HCT116 (cell line): ENCODE measurements at regions not wholly inside any gene's neighbourhood (a gene's known extent, or its start where the extent isn't known, plus 50 kb on each side); places are given as distances from the start of the nearest gene placed in this dataset.

Experiments used
- ATAC-seq: fragments of 200-7000 bp; cut with Tn5 transposase; 2 replicates; pipeline ENCODE4 v1.9.1; 2020; ENCODE audit warnings: mild to moderate bottlenecking, moderate library complexity
- BruUV-seq: library from RNA; stranded (reverse); fragments of 400-500 nt; replicated peaks from 2 replicates; lab custom pipeline; 2021; lab: Mats Ljungman, UMichigan
- CTCF ChIA-PET: fragments of 300-600 bp; sonication (Branson Sonifier 250); formaldehyde crosslinking; loops from one replicate; lab custom pipeline; 2021; ENCODE audit warnings: antibody characterized with exemption; lab: Charles Lee
- POLR2A ChIA-PET: fragments of 300-600, 350-600 bp; sonication (Branson Sonifier 250); formaldehyde crosslinking; loops from one replicate; lab custom pipeline; 2021; ENCODE audit warnings: antibody characterized with exemption; lab: Charles Lee
- RAD21 ChIA-PET, 2 experiments: fragments of 300-600 bp; sonication (Branson Sonifier 250); formaldehyde crosslinking; loops; one replicate each; lab custom pipeline; 2023; ENCODE audit warnings: low total read pairs in 2 of 2; ENCODE audit not compliant: uncharacterized antibody in 2 of 2, unreplicated experiment in 2 of 2, low non-redundant PET in 1 of 2; lab: Charles Lee
- DNase-seq: peaks from one replicate; pipeline ENCODE4 v3.0.0-alpha.2; 2010; ENCODE audit warnings: low read depth, low spot score
- H2AFZ ChIP-seq: fragments of 200-600 bp; shearing (Covaris generic), sonication (generic); 2 replicates; pipeline ENCODE4 v1.6.1; 2017; ENCODE audit warnings: low read depth, mixed run types, mixed read lengths, antibody characterized with exemption, low read length; ENCODE audit not compliant: poor library complexity, severe bottlenecking
- H3K27ac ChIP-seq: 2 replicates; pipeline ENCODE4 v1.5.1; 2012; ENCODE audit warnings: low read depth, low read length
- H3K27me3 ChIP-seq: fragments of 200-600 bp; sonication (generic); 2 replicates; pipeline ENCODE4 v1.6.1; 2016; ENCODE audit warnings: mixed run types, low read length, mixed read lengths; ENCODE audit not compliant: insufficient read depth
- H3K36me3 ChIP-seq, 2 experiments: fragments of 200-500 bp in 1 of 2; fragments of 200-600 bp in 1 of 2; sonication (Bioruptor generic) in 1 of 2; sonication (generic) in 1 of 2; 2 replicates each; pipeline versions ENCODE4 v1.5.1 to v1.6.1; 2014 to 2016; ENCODE audit warnings: low read length in 2 of 2, inconsistent platforms in 1 of 2, mixed read lengths in 1 of 2, mixed run types in 1 of 2; ENCODE audit not compliant: insufficient read depth in 2 of 2, control insufficient read depth in 1 of 2
- H3K4me1 ChIP-seq, 2 experiments: fragments of 200-600 bp in 1 of 2; sonication (generic) in 1 of 2; 2 replicates each; pipeline versions ENCODE4 v1.5.1 to v1.6.1; 2012 to 2017; ENCODE audit warnings: low read length in 2 of 2, inconsistent platforms in 1 of 2, mild to moderate bottlenecking in 1 of 2, mixed read lengths in 1 of 2, mixed run types in 1 of 2, moderate library complexity in 1 of 2; ENCODE audit not compliant: insufficient read depth in 2 of 2, control insufficient read depth in 1 of 2
- H3K4me2 ChIP-seq: fragments of 200-600 bp; sonication (generic); 2 replicates; pipeline ENCODE4 v1.6.1; 2017; ENCODE audit warnings: mixed run types, low read length, mixed read lengths
- H3K4me3 ChIP-seq, 2 experiments: fragments of 200-600 bp in 1 of 2; sonication (generic) in 1 of 2; replicated peaks in 1 of 2; 2 replicates each; pipeline ENCODE4 v1.5.1; 2011 to 2016; ENCODE audit warnings: low read length in 2 of 2, control low read depth in 1 of 2, low read depth in 1 of 2, mild to moderate bottlenecking in 1 of 2, mixed read lengths in 1 of 2, mixed run types in 1 of 2
- H3K79me2 ChIP-seq: fragments of 200-600 bp; sonication (generic); 2 replicates; pipeline ENCODE4 v1.6.1; 2017; ENCODE audit warnings: mild to moderate bottlenecking, mixed run types, low read length, moderate library complexity, mixed read lengths; ENCODE audit not compliant: insufficient read depth
- H3K9ac ChIP-seq: fragments of 200-600 bp; sonication (generic); 2 replicates; pipeline ENCODE4 v1.6.1; 2016; ENCODE audit warnings: low read length, mixed read lengths
- H3K9me2 ChIP-seq: fragments of 200-600 bp; sonication (generic), shearing (Covaris generic); 2 replicates; pipeline ENCODE4 v1.6.1; 2017; ENCODE audit warnings: mixed run types, mild to moderate bottlenecking, moderate library complexity; ENCODE audit not compliant: insufficient read depth
- H3K9me3 ChIP-seq, 2 experiments: fragments of 200-500 bp in 1 of 2; fragments of 200-600 bp in 1 of 2; sonication (Bioruptor generic) in 1 of 2; sonication (generic) in 1 of 2; 2 replicates each; pipeline ENCODE4 v1.6.1; 2014 to 2017; ENCODE audit warnings: low read length in 2 of 2, mixed read lengths in 2 of 2, inconsistent platforms in 1 of 2, low read depth in 1 of 2, mild to moderate bottlenecking in 1 of 2, mixed run types in 1 of 2, moderate library complexity in 1 of 2; ENCODE audit not compliant: control insufficient read depth in 1 of 2, insufficient read depth in 1 of 2
- H4K20me1 ChIP-seq: fragments of 200-600 bp; sonication (generic), shearing (Covaris generic); 2 replicates; pipeline ENCODE4 v1.6.1; 2017; ENCODE audit warnings: mixed run types, mild to moderate bottlenecking, moderate library complexity; ENCODE audit not compliant: insufficient read depth
- MAX ChIP-seq: IDR thresholded peaks from 2 replicates; pipeline ENCODE4 v1.6.1; 2012
- REST ChIP-seq: IDR thresholded peaks from 2 replicates; pipeline ENCODE4 v1.6.1; 2012; ENCODE audit warnings: low read depth
- ZBTB33 ChIP-seq: IDR thresholded peaks from 2 replicates; pipeline ENCODE4 v1.6.1; 2011; ENCODE audit warnings: mild to moderate bottlenecking, low read length, moderate library complexity; ENCODE audit not compliant: insufficient replicate concordance; ENCODE audit errors: extremely low read depth
- intact Hi-C: fragments of 100-400 bp; cut with micrococcal nuclease; formaldehyde crosslinking; loops from 2 replicates; pipeline ENCODE4 v1.10.0; 2022

GRCh38 chr3:8276506-8276905 lies 225.1 kb upstream of the LMCD1 start:
- no peak overlapping the region for H3K9ac ChIP-seq
- no peaks in the 10 kb centered on the region for H3K79me2 ChIP-seq
- H3K4me2 ChIP-seq = no peak overlapping the region
- TF ChIP-seq MAX = no peak
- no peak for TF ChIP-seq REST
- no peak for TF ChIP-seq ZBTB33
- POLR2A ChIA-PET = no interaction called here
- no peaks in the 10 kb centered on the region for H3K9me3 ChIP-seq
- intact Hi-C loops = no loop called here
- no TSS peak for BruUV-seq
- no peak overlapping the region for H3K27ac ChIP-seq
- H2AFZ ChIP-seq = no peak overlapping the region
- DNase-seq (no peak), ATAC-seq (no peak)
- H3K9me2 ChIP-seq = no peaks in the 10 kb centered on the region
- H3K4me3 ChIP-seq = no peak overlapping the region
- H3K27me3 ChIP-seq = no peaks in the 10 kb centered on the region; the same call in 1 of the 2 replicates
- no peaks in the 10 kb centered on the region for H3K4me1 ChIP-seq
- H3K36me3 ChIP-seq = no peaks in the 10 kb centered on the region
- H4K20me1 ChIP-seq = no peaks in the 10 kb centered on the region
- CTCF ChIA-PET = interaction anchor here (0.9 to 1.4 kb wide), 2 partner anchors 37 to 165 kb away, joined by 3 read pairs; no protein-coding TSS in a partner anchor
- RAD21 ChIA-PET = no interaction called here
